ENCODE measurements at regions not wholly inside any gene's neighbourhood (a gene's known extent, or its start where the extent isn't known, plus 50 kb on each side); places are given as distances from the start of the nearest gene placed in this dataset.

DNA sequence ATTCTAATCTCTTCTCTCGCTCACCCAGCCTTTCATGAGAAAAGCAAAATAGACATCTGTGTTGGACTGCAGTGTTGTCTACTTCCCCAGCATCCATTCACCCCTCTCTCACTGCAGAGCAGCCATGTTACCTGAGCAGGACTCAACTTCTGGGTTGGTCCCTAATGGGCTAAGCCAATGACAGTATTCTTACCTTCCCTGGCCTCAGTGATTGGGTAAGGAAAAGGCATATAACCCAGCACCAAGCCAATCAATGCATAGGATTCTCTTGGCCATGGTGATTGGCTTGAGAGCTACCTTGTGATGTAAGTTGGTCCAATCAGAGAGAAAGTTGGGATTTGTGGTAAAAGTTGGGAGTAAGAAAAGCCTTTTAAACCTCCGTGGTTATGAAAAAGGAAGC, 99.8 kb upstream of the NECTIN1 start:
- Histone ChIP-seq H3K9ac (ENCODE audit: low read depth in 1 of 2, low read length in 2 of 2) (no peak overlapping the region), H3K36me3 (ENCODE audit: control insufficient read depth in 4 of 4, insufficient read depth in 3 of 4, low read depth in 1 of 4, low read length in 3 of 4) (no peaks in the 10 kb centered on the region), H3K9me3 (ENCODE audit: control insufficient read depth in 4 of 4, low read length in 3 of 4) (no peaks in the 10 kb centered on the region), H3K27me3 (ENCODE audit: control insufficient read depth in 4 of 4, insufficient read depth in 4 of 4, low read length in 3 of 4) (no peaks in the 10 kb centered on the region), H3K4me1 (ENCODE audit: control insufficient read depth in 4 of 4, insufficient read depth in 4 of 4, low read length in 3 of 4) (no peaks in the 10 kb centered on the region), H3K27ac (ENCODE audit: low read depth in 1 of 2, low read length in 2 of 2) (no peak overlapping the region), H3K4me3 (ENCODE audit: low read depth in 1 of 3, low read length in 3 of 3) (no peak overlapping the region)
- no peak for DNase-seq (ENCODE audit: low spot score)
- TF ChIP-seq RXRA (IDR thresholded peaks at IDR 0.05) (no peak), TAF1 (conservative IDR thresholded peaks at IDR 0.05) (no peak), NR2F2 (IDR thresholded peaks at IDR 0.05) (no peak), HNF4G (IDR thresholded peaks at IDR 0.05) (no peak), GABPA (IDR thresholded peaks at IDR 0.05 in 1 of 2, conservative IDR thresholded peaks at IDR 0.05 in 1 of 2) (no peak), FOXA2 (IDR thresholded peaks at IDR 0.05) (no peak), JUND (IDR thresholded peaks at IDR 0.05) (no peak), HNF4A (conservative IDR thresholded peaks at IDR 0.05) (no peak), RAD21 (IDR thresholded peaks at IDR 0.05) (no peak), EGR1 (IDR thresholded peaks at IDR 0.05; ENCODE audit: low read depth in 2 of 2) (no peak), SP1 (IDR thresholded peaks at IDR 0.05) (no peak), FOXA1 (IDR thresholded peaks at IDR 0.05) (no peak), YY1 (IDR thresholded peaks at IDR 0.05) (no peak)
- TF ChIP-seq, protein P1, sequence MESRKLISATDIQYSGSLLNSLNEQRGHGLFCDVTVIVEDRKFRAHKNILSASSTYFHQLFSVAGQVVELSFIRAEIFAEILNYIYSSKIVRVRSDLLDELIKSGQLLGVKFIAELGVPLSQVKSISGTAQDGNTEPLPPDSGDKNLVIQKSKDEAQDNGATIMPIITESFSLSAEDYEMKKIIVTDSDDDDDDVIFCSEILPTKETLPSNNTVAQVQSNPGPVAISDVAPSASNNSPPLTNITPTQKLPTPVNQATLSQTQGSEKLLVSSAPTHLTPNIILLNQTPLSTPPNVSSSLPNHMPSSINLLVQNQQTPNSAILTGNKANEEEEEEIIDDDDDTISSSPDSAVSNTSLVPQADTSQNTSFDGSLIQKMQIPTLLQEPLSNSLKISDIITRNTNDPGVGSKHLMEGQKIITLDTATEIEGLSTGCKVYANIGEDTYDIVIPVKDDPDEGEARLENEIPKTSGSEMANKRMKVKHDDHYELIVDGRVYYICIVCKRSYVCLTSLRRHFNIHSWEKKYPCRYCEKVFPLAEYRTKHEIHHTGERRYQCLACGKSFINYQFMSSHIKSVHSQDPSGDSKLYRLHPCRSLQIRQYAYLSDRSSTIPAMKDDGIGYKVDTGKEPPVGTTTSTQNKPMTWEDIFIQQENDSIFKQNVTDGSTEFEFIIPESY (IDR thresholded peaks at IDR 0.05): no peak
- TF ChIP-seq, protein P2, sequence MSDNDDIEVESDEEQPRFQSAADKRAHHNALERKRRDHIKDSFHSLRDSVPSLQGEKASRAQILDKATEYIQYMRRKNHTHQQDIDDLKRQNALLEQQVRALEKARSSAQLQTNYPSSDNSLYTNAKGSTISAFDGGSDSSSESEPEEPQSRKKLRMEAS (IDR thresholded peaks at IDR 0.05): no peak
- TF ChIP-seq, protein P3, sequence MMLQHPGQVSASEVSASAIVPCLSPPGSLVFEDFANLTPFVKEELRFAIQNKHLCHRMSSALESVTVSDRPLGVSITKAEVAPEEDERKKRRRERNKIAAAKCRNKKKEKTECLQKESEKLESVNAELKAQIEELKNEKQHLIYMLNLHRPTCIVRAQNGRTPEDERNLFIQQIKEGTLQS (IDR thresholded peaks at IDR 0.05): no peak
- TF ChIP-seq, protein P4, sequence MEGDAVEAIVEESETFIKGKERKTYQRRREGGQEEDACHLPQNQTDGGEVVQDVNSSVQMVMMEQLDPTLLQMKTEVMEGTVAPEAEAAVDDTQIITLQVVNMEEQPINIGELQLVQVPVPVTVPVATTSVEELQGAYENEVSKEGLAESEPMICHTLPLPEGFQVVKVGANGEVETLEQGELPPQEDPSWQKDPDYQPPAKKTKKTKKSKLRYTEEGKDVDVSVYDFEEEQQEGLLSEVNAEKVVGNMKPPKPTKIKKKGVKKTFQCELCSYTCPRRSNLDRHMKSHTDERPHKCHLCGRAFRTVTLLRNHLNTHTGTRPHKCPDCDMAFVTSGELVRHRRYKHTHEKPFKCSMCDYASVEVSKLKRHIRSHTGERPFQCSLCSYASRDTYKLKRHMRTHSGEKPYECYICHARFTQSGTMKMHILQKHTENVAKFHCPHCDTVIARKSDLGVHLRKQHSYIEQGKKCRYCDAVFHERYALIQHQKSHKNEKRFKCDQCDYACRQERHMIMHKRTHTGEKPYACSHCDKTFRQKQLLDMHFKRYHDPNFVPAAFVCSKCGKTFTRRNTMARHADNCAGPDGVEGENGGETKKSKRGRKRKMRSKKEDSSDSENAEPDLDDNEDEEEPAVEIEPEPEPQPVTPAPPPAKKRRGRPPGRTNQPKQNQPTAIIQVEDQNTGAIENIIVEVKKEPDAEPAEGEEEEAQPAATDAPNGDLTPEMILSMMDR (IDR thresholded peaks at IDR 0.05; ENCODE audit: low read depth, low read length, missing input control): no peak
- TF ChIP-seq, protein P5, sequence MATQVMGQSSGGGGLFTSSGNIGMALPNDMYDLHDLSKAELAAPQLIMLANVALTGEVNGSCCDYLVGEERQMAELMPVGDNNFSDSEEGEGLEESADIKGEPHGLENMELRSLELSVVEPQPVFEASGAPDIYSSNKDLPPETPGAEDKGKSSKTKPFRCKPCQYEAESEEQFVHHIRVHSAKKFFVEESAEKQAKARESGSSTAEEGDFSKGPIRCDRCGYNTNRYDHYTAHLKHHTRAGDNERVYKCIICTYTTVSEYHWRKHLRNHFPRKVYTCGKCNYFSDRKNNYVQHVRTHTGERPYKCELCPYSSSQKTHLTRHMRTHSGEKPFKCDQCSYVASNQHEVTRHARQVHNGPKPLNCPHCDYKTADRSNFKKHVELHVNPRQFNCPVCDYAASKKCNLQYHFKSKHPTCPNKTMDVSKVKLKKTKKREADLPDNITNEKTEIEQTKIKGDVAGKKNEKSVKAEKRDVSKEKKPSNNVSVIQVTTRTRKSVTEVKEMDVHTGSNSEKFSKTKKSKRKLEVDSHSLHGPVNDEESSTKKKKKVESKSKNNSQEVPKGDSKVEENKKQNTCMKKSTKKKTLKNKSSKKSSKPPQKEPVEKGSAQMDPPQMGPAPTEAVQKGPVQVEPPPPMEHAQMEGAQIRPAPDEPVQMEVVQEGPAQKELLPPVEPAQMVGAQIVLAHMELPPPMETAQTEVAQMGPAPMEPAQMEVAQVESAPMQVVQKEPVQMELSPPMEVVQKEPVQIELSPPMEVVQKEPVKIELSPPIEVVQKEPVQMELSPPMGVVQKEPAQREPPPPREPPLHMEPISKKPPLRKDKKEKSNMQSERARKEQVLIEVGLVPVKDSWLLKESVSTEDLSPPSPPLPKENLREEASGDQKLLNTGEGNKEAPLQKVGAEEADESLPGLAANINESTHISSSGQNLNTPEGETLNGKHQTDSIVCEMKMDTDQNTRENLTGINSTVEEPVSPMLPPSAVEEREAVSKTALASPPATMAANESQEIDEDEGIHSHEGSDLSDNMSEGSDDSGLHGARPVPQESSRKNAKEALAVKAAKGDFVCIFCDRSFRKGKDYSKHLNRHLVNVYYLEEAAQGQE (IDR thresholded peaks at IDR 0.05): no peak
- WGBS: 87% methylated on average over 2 of the region's 2 CpGs

Measured in liver (tissue), 8 donors.